AG04450 (cell line): ENCODE measurements at regions not wholly inside any gene's neighbourhood (a gene's known extent, or its start where the extent isn't known, plus 50 kb on each side); places are given as distances from the start of the nearest gene placed in this dataset.

Source experiments
- CTCF ChIA-PET: fragments of 300-600, 350-600 bp; formaldehyde crosslinking; extraction: SDS; loops from one replicate; lab custom pipeline; 2022; ENCODE audit warnings: antibody characterized with exemption, inconsistent platforms; lab: Charles Lee
- POLR2A ChIA-PET: fragments of 350-600 bp; formaldehyde crosslinking; extraction: SDS; loops from one replicate; lab custom pipeline; 2021; ENCODE audit warnings: antibody characterized with exemption, inconsistent platforms; lab: Yijun Ruan, JAX
- DNase-seq: peaks from one replicate; pipeline ENCODE4 v3.0.0-alpha.2; 2011; ENCODE audit warnings: low read depth, low spot score
- H3K27ac ChIP-seq: one replicate; pipeline ENCODE4 v1.5.1; 2012; ENCODE audit warnings: low read depth, low read length, control low read depth
- H3K27me3 ChIP-seq: one replicate; pipeline ENCODE4 v1.6.0; 2012; ENCODE audit warnings: low read length; ENCODE audit not compliant: control insufficient read depth, insufficient read depth
- H3K4me3 ChIP-seq: 2 replicates; pipeline ENCODE4 v1.5.1; 2011; ENCODE audit warnings: mild to moderate bottlenecking, low read depth, low read length, control low read depth
- H3K9me3 ChIP-seq: 2 replicates; pipeline ENCODE4 v1.5.1; 2012; ENCODE audit warnings: low read length; ENCODE audit not compliant: control insufficient read depth, insufficient read depth
- TF ChIP-seq, protein P1 (sequence below): IDR thresholded peaks from 2 replicates; pipeline ENCODE4 v1.5.1; 2011; ENCODE audit warnings: low read depth, low read length, control low read depth, inconsistent platforms

DNA sequence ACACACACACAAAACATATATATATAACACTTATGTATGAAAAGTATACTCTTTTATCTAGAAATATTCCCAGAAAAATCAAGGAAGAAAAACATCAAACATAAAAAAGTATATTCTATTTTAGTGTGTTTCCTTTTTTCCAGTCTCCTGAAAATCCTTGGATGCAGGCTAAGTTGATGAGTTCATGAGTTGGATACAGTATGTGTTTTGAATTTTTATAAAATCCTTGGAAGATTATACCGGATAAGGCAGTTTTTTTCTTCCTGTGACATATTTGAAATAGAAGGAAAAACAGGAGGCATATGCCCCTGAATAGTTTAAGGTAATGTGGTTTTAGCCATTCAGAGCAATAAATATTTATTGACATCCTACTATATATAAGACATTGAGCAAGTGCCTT lies 203.6 kb downstream of the SNX18 start:
- POLR2A ChIA-PET, result no interaction called here
- DNase-seq, result no peak
- CTCF ChIA-PET, result no interaction called here
- Histone ChIP-seq H3K9me3 (no peaks in the 10 kb centered on the region), H3K27me3 (no peaks in the 10 kb centered on the region), H3K27ac (no peak overlapping the region), H3K4me3 (no peak overlapping the region)
- TF ChIP-seq, protein P1, sequence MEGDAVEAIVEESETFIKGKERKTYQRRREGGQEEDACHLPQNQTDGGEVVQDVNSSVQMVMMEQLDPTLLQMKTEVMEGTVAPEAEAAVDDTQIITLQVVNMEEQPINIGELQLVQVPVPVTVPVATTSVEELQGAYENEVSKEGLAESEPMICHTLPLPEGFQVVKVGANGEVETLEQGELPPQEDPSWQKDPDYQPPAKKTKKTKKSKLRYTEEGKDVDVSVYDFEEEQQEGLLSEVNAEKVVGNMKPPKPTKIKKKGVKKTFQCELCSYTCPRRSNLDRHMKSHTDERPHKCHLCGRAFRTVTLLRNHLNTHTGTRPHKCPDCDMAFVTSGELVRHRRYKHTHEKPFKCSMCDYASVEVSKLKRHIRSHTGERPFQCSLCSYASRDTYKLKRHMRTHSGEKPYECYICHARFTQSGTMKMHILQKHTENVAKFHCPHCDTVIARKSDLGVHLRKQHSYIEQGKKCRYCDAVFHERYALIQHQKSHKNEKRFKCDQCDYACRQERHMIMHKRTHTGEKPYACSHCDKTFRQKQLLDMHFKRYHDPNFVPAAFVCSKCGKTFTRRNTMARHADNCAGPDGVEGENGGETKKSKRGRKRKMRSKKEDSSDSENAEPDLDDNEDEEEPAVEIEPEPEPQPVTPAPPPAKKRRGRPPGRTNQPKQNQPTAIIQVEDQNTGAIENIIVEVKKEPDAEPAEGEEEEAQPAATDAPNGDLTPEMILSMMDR, result no peak

DNA sequence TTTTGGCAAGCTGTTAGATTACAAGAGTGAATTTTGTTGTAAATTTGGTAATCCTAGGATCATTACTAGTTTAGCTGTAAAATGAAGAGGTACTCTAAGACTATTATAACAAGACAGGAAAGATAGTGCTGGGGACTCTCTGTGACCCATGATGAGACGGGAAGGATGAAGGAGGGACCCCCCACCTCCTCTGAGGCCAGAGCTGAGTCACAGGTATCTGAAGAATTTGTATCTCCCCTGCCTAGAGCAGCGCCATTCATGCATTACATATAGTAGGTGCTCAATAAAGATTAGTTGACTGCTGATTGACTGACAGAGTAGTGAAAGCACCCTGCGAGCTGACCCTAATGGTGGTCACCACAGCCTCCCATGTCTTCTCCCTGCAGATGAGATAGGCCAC lies 202.8 kb downstream of the SNX18 start:
- TF ChIP-seq, protein P1, result no peak
- Histone ChIP-seq H3K27ac (no peak overlapping the region), H3K27me3 (no peaks in the 10 kb centered on the region), H3K9me3 (no peaks in the 10 kb centered on the region), H3K4me3 (no peak overlapping the region)
- ChIA-PET POLR2A (interaction anchor here (1.4 to 2.0 kb wide), 3 partner anchors 17 to 41 kb away, joined by 5 to 6 read pairs (median 5); no protein-coding TSS in a partner anchor), CTCF (interaction anchor here (1.6 kb wide), 1 partner anchor 124 kb away, joined by 8 read pairs; no protein-coding TSS in a partner anchor)
- DNase-seq, result no peak

DNA sequence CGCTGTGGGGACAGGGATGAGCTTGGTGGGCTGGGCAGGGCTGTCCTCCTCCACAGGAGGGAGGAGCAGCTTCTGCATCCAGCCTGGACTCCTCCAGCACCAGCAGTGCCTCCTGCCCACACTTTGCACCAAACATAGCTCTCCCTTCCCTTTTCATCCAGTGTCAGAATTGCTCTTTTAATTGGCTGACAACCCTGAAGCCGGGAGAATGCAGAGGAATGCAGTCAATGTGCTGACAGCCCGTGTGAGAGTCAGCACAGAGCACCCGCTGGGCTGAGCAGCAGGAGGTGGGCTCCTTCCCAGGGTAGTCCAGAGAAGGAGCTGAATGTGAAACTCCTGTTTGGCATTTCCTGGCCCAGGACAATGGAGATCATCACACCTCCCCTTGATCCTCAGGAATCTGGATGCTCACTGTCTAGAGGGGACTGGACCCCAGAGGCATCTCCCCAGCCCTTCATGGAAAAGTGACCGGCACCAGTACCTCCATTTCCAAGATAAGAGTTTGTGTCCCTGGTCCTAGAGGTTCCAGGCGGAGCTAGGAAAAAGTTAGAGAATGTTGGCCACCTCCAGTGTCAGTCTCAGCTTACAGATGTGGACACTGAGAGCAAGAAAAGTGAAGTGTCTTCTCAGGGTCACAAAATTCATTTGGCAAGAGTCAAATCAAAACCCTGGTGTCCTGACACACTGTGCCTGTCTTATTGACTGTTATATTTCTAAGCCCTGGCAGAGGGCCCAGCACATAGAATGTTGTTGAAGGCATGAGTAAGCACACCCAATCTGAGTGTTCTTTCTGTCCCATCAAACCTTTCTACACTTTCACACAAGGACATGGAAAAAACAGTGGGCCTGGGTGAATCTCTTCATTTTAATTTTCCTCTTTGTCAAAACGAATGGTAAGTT lies 202.1 kb downstream of the SNX18 start:
- peak overlapping the region; percentile 42 for H3K27ac ChIP-seq
- TF ChIP-seq, protein P1, result no peak
- H3K4me3 ChIP-seq, result no peak overlapping the region
- DNase-seq, result no peak
- H3K27me3 ChIP-seq, result no peaks in the 10 kb centered on the region
- POLR2A ChIA-PET, result interaction anchor here (0.9 to 2.0 kb wide), 4 partner anchors 16 to 440 kb away, joined by 3 to 6 read pairs (median 5); partner anchors contain the start of gene GPX8
- H3K9me3 ChIP-seq, result no peaks in the 10 kb centered on the region
- CTCF ChIA-PET, result interaction anchor here (0.7 to 1.6 kb wide), 2 partner anchors 24 to 125 kb away, joined by 3 to 8 read pairs; no protein-coding TSS in a partner anchor

DNA sequence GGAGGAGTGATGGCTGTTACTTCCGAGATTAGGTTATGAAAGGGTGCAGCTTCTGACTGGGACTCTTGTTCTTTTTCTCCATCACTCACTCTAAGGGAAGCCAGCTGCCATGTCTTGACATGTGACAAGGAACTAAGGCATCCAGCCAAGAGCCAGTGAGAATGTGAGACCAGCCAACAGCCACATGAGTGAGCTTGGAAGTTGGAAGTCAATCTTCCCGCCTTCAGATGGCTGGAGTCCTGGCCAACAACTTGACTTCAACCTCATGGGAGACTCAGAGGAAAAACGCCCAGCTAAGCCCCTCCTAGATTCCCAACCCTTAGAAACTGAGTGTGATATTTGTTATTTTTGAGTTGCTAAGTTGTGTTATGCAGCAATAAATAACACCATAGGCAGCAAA lies 201.1 kb downstream of the SNX18 start:
- Histone ChIP-seq H3K4me3 (no peak overlapping the region), H3K9me3 (no peaks in the 10 kb centered on the region), H3K27me3 (no peaks in the 10 kb centered on the region), H3K27ac (no peak overlapping the region)
- POLR2A ChIA-PET, result interaction anchor here (1.4 to 2.0 kb wide), 3 partner anchors 15 to 42 kb away, joined by 5 to 6 read pairs (median 5); no protein-coding TSS in a partner anchor
- CTCF ChIA-PET, result interaction anchor here (0.6 to 0.7 kb wide), 2 partner anchors 25 to 155 kb away, joined by 3 to 6 read pairs; no protein-coding TSS in a partner anchor
- no peak for DNase-seq
- TF ChIP-seq, protein P1, result no peak

DNA sequence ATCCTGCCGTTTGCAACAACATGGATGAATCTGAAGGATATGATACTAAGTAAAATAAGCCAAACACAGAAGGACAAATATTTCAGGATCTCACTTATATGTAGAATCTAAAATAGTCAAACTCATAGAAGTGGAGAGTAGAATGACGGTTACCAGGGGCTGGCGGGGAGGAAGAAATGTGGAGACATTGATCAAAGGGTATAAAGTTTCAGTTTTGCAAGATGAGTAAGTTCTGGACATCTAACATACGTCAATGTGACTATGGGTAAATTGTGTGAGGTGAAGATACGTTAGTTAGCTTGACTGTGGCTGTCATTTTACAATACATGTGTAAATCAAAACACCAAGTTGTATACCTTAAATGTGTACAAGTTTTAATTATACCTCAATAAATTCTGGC lies 200.3 kb downstream of the SNX18 start:
- TF ChIP-seq, protein P1, result no peak
- no peak for DNase-seq
- H3K27me3 ChIP-seq, result no peaks in the 10 kb centered on the region
- ChIA-PET CTCF (no interaction called here), POLR2A (no interaction called here)
- no peak overlapping the region for H3K4me3 ChIP-seq
- no peaks in the 10 kb centered on the region for H3K9me3 ChIP-seq
- no peak overlapping the region for H3K27ac ChIP-seq
